Pulmonary artery endothelial cell (primary cell): ENCODE measurements at regions not wholly inside any gene's neighbourhood (a gene's known extent, or its start where the extent isn't known, plus 50 kb on each side); places are given as distances from the start of the nearest gene placed in this dataset.

Source experiments
- DNase-seq: peaks from one replicate; pipeline ENCODE4 v3.0.0-alpha.2; 2011; ENCODE audit warnings: low read depth, low spot score

DNA sequence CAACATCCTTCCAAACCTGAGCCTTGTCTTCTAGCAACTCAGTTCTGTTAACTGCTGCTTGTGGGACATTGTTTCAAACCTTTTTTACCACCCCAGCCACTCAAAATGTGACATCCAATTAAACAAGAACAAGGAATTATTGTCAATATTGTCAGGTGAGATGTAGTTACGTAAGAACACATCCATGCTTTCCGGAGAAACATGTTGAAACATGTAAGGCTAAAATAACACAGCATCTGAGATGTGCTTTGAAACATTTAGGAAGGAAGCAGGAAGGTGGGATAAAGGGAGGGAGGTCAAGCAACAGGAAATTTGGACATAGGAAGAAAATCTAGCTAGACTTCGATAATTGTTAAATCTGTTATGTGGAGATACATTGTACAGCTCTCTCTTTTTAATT, 50.9 kb upstream of the PRICKLE2 start:
- DNase-seq, result no peak
